NCI-H510A (cell line): ENCODE measurements at regions not wholly inside any gene's neighbourhood (a gene's known extent, or its start where the extent isn't known, plus 50 kb on each side); places are given as distances from the start of the nearest gene placed in this dataset.
"Not testable (repeated sequence)": the region's sequence is repeated elsewhere in the genome, so short reads cannot be mapped to it uniquely, and the experiment has no call there.

Source experiments
- DNase-seq: peaks from one replicate; lab custom pipeline; 2025; lab: John Stamatoyannopoulos, UW

DNA sequence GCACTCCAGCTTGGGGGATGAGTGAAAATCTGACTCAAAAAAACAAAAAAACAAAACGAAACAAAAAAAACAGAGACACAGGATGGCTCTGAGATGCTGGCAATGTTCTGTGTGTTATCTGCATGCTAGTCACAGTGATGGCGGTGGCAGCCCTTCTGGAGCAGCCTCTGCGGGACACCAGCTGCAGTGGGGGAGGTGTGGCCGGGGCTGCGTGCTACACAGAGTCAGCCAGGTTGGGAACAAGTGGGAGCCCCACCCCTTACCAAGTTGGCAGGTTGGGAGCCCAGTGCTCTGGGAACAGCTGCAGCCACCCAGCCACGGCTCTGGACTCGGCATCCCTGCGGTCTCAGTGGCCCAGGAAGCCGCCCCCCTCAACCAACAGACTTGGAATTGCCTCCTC, 206.5 kb upstream of the ZFP42 start:
- no peak for DNase-seq

- no peak for DNase-seq
Observed at GRCh38 chr4:187795737-187796136, 199.8 kb upstream of the ZFP42 start.

DNA sequence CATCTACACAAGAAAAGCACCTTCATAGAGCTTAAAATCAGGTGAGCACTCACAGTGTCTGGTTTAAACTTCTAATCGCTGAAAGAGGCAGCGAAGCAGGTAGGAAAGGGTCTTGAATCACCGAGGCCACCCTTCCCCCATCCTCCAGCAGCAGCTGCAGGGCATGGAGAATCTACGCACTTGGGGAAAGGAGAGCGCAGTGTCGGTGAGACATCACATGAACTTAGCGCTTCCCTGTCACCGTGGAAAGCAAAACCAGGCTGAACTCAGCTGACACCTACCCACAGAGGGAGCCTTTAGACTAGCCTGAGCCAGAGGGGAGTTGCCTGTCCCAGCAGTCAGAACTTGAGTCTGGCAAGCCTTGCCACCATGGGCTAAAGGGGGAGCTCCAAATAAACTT, 197.2 kb upstream of the ZFP42 start:
- no peak for DNase-seq

- DNase-seq: no peak
Observed at GRCh38 chr4:187799735-187800134, 195.8 kb upstream of the ZFP42 start.

- no peak for DNase-seq
Observed at GRCh38 chr4:187811591-187811990, 184.0 kb upstream of the ZFP42 start.

- DNase-seq: peak; percentile 55
Observed at GRCh38 chr4:187814737-187815465, 180.7 kb upstream of the ZFP42 start.

DNA sequence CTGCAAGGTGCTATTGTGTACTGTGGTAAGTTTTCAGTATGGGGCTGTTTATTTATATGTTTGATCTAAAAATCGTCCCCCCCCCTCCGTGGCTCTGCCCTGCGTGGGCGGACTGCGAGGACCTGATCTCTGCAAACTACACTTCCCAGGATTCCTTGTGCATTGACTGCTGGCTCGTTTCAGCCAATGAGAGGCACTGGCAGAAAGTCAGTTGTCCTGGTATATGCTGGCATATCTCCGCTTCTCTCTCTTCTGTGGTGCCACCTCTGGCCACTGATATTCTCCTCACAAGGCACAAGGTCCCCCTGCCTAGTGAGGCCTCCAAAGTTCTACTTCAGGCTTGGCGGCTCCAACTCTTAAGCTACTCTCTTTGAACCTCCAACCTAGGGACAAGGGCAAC, 168.8 kb upstream of the ZFP42 start:
- DNase-seq: no peak

- no peak for DNase-seq
Observed at GRCh38 chr4:187827631-187828030, 167.9 kb upstream of the ZFP42 start.

DNA sequence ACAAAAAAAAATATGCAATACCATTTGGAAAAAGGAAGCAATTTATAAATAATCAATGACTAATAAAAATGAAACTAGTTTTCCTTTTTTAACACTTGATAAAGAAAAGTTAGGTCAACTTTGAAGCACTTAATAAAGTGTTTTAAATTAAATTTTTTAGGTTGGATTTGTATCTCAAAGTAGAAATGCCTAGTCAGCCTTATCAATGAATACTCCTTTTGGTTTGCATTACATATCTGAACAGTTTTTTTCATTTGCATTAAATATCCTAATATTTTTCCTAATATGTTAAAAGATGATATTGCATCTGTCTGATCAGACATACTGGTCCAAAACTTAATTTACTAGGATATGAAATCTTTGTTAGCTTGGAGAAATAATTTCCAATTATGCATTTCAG, 155.8 kb upstream of the ZFP42 start:
- no peak for DNase-seq

- DNase-seq: no peak
Observed at GRCh38 chr4:187840814-187841213, 154.8 kb upstream of the ZFP42 start.

DNA sequence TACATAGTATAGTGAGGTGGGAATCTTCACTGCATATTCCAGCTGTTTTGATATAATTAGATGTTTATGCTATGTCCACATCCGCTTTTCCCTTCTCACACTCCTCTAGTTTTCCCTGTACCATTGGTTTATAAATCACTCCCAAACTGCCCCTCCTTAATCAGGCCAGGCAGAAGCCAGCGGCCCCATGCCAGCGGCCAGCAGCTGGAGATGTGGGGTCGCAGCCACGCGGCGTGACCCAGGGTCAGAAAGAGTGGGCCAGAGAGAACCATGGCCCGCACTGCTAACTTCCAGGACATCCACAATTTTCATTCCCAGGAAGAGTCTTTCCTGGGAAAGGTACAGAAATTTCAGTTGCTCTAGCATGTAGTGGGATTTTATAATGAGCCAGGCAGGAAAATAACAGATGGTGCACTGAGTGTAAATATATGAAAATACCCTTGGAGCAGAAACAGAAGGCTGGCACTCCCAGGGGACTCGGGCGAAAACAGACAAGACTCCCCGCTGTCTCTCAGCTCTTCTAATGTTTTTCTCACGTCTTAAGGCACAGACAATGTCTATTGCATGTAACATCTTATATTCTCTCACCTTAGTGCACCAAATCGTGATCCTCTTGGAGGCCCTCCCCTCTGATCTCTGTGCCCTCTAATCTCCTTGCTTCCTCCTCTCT, 145.9 kb upstream of the ZFP42 start:
- no peak for DNase-seq

GRCh38 chr4:187865914-187866313, 129.7 kb upstream of the ZFP42 start:
- DNase-seq: no peak

DNA sequence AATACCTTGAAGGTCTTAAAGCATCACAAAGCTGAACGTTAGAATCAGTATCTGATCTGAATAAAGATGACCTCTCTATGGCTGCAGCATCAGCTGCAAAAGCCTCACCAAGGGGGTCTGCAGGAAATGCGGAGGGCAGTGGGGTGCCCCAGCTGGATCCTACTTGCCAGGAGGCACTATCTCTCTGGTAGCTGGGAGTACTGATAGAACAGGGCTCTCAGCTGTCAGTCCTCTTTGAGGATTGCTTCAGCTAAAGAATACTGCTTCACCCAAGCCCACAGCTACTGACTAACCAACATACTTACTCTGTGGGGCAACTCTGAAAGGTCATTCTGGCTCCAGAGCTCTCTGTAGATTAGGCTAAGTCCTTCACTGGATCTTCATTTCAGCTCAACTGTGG, 112.5 kb upstream of the ZFP42 start:
- no peak for DNase-seq

DNA sequence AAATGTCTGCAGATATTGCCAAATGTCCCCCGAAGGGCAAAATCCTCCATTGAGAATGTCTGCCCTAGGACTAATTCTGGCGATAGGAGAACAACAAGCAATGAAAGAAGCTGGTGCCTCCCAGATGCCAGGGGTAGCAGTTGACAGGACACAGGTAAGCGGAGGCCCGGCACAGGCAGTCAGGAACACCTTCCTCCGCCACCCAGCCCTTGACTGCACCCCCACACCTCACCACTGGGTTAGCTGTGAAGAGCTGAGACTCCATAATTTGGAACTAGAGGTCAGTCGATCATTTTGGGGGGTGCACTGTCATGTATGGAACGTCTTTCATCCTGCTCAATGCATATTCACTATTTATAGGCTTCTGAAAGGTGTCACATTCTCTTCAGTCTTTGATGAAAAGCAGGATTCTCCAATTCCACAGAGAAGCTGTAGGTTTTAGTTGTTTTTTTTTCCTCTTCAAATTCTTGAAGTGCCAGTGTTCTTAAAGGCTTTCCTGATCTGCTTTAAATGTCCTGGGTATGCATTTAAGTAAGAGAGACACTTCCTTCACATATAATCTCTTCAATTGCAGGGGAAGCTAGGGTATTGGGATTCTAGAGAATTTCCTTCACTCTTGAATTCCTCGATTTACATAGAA, 111.6 kb upstream of the ZFP42 start:
- no peak for DNase-seq

DNA sequence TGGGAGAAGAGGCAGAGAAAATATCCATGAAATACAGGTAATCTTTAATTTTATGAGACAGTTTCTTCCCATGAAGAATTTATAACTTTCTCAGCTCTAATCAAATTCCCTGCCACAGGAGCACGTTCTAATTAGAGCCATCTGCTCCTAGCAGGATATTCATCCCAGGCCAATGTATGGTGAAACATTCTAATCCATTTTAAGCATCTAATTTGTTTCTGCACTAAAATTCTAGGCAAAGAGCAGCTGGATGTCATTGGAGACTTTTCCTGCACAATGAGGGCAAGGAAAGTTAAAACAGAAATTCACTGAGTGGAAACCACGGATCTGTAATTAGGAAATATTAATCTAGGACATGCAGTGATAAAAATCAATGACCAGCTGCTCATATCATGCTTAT, 107.7 kb upstream of the ZFP42 start:
- no peak for DNase-seq

DNA sequence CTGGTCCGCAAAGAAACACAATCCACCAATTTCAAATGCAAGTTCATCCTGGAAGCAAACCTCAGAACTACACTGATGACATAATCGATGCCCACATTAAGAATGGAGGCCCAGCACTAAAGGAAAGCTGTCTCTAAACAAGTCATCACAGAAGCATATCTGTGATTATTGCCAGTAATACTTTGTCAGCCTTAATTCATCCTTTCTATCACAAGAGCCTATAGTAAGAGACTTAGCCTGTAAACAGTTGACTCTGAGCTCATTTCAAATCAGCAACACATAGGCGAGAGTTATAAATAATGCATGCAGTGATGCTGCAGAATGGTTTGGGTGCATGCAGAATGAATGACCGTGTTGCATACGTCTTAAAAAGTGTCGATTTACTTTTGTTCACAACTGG, 105.9 kb upstream of the ZFP42 start:
- no peak for DNase-seq

DNA sequence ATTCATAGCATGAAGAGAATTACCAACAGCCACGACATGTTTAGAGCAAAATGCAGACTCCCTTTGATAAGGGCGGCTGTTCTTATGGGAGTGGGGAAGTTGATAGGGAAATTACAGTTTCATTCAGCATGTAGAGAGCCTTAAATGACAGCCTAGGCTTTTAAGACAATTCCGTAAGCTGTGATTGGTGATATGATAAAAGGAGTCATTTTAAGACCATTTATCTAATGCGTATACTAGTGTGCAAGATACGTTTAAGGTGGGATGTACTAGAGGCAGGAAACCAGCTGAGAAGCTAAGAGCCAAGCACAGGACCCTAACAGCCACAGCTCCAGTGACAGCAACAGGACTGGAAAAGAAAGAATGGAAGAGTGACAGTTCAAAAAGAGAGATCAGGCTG, 102.2 kb upstream of the ZFP42 start:
- DNase-seq: no peak

- no peak for DNase-seq
Observed at GRCh38 chr4:187903106-187903505, 92.5 kb upstream of the ZFP42 start.

DNA sequence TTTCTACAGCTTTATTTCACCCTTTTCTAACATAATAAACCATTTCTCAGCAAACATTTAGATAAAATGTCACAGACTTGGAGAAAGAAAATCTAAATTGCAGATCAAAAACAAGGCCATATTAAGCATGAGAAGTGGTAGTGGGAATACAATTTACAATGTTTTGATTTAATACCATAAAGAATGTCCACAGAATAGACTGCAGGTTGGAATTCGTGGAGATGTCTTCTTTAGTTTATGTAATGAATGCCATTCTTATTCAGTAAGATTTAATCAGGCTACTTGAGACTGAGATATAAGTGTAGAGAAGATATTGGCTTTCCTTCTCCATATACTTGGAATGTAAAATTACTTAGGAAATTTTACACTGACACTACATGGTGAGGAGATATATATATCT, 91.9 kb upstream of the ZFP42 start:
- no peak for DNase-seq

GRCh38 chr4:187908079-187908561, 87.5 kb upstream of the ZFP42 start:
- DNase-seq: no peak

GRCh38 chr4:187908731-187909130, 86.8 kb upstream of the ZFP42 start:
- no peak for DNase-seq

- no peak for DNase-seq
Observed at GRCh38 chr4:187910741-187911140, 84.8 kb upstream of the ZFP42 start.

- not testable (repeated sequence) for DNase-seq
Observed at GRCh38 chr4:187915406-187915805, 80.2 kb upstream of the ZFP42 start.
